SJCRH30 (cell line): ENCODE measurements at regions not wholly inside any gene's neighbourhood (a gene's known extent, or its start where the extent isn't known, plus 50 kb on each side); places are given as distances from the start of the nearest gene placed in this dataset.
A peak's percentile ranks its signal among the peaks of the same experiment; 100 is the strongest.

Source experiments
- DNase-seq, 2 experiments: peaks; one replicate each; pipeline ENCODE4 v3.0.0-alpha.2; 2015 to 2020
- H3K27ac ChIP-seq: fragments of 250-450 bp; sonication (Bioruptor Pico); 2 replicates; pipeline ENCODE4 v1.5.1; 2020; ENCODE audit warnings: mild to moderate bottlenecking, moderate library complexity
- H3K27me3 ChIP-seq: fragments of 250-450 bp; sonication (Bioruptor Pico); 2 replicates; pipeline ENCODE4 v1.5.1; 2020; ENCODE audit warnings: mild to moderate bottlenecking, moderate library complexity
- H3K36me3 ChIP-seq: fragments of 250-450 bp; sonication (Bioruptor Pico); 2 replicates; pipeline ENCODE4 v1.5.1; 2020; ENCODE audit warnings: mild to moderate bottlenecking, moderate library complexity
- H3K4me1 ChIP-seq: fragments of 250-450 bp; sonication (Bioruptor Pico); 2 replicates; pipeline ENCODE4 v1.5.1; 2020; ENCODE audit warnings: mild to moderate bottlenecking, moderate library complexity
- H3K4me3 ChIP-seq: fragments of 250-450 bp; sonication (Bioruptor Pico); 2 replicates; pipeline ENCODE4 v1.5.1; 2020; ENCODE audit warnings: mild to moderate bottlenecking, moderate library complexity
- H3K9me3 ChIP-seq: fragments of 250-450 bp; sonication (Bioruptor Pico); replicated peaks from 2 replicates; pipeline ENCODE4 v1.5.1; 2020; ENCODE audit warnings: mild to moderate bottlenecking, moderate library complexity

DNA sequence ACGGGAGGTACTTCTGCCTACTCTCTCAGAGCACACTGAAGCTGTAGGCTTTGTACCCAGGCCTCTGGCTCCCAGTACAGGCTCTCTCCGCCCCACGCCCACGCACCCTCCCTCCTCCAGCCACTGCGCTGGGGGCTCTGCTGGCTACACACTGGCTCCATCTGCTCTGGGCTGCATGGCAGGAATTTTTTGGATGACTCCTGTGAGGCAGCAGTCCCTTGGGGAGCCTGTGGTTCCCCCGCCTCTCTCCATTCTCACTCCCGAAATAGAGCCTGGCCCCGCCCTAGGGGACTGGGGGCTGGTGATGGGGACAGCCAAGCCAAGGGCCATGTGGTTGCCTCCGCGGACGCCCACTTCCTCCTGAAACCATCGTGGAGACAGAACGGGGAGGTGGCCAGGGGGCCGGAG, 58.1 kb upstream of the ADRA2C start:
- Histone ChIP-seq H3K27me3 (peaks cover under 1% of the 10 kb centered on the region; the same call in 1 of the 2 replicates), H3K36me3 (no peaks in the 10 kb centered on the region), H3K4me1 (peaks cover 36% of the 10 kb centered on the region), H3K9me3 (no peaks in the 10 kb centered on the region), H3K4me3 (no peak overlapping the region; the same call in 1 of the 2 replicates), H3K27ac (peak overlapping the region; percentile 54)
- DNase-seq: peak; percentile 76 to 81

DNA sequence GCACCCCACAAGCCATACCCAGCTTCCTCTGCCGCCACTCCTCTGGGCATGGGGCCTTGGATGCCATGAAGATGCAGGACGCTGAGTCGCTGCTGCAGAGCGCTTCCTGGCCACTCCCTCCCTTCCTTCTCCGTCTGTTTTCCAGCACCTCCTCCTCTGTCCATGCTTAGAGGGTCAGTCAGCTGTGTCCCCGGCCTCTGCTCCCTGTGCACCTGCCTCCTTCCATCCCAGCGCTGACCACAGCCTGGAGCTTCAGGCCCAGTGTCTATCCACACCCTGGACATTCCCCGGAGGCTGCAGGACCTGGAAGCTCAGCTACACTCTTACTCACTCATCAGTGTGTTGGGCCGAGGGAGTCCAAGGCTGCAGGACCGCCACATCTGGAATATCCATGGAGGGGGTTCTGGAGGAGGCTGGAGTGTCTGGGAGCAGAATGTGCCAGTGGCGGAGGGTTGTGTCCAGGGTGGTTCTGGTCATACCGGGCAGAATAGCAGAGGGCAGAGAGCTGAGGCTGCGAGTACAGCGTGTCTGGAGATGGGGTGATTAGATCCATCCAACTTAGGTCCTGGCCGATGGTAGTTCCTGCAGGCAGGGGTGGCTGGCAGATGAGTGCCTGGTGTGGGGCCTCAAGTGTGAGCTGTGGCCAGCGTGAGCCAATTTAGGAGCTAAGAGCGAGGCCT, 58.6 kb upstream of the ADRA2C start:
- peak overlapping the region; percentile 54 for H3K27ac ChIP-seq
- no peaks in the 10 kb centered on the region for H3K9me3 ChIP-seq
- peaks cover 37% of the 10 kb centered on the region for H3K4me1 ChIP-seq
- peak; percentile 86 to 87 for DNase-seq
- peaks cover 2% of the 10 kb centered on the region; the same call in 1 of the 2 replicates for H3K27me3 ChIP-seq
- H3K36me3 ChIP-seq: no peaks in the 10 kb centered on the region
- peak overlapping the region; percentile 23 for H3K4me3 ChIP-seq

DNA sequence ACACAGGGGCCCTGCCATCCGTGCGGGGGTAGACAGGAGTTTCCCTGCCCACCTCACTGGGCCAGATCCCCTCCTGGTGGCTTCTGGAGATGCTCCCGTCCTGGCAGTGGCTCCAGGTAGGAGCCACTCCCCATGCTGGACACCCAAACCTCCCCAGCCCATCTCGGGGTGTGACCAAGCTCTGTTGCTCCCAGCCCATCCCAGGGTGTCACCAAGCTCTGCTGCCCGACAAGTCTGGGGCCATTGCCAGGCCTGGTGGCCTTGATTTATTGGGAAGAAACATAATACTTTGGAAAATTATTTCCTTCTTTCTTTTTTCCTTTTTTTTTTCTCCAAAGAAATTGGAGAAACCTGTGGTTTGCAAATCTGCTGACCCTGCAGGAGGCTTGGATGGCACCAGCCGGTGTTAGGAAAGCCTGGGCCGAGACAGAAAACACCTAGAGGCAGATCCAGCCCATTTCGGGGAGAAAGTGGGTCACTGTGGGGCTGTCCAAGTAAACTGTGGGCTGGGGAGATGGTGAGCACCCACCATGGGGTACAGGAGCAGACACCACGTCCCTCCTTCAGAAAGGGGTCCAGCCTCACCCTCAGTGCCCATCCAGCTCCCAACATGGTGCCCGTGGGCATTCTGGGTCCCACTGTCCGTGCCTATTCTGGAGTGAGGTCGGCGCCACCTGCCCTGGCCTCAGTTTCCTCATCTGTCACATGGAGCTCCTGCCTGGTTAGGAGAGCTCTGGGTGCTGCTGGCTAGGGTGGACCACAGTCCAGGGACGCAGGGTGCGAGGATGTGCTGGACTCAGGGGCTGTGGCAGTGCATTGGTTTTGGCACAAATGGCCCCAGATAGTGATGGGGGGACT, 59.4 kb upstream of the ADRA2C start:
- H3K4me1 ChIP-seq: peaks cover 37% of the 10 kb centered on the region
- H3K27ac ChIP-seq: no peak overlapping the region
- H3K36me3 ChIP-seq: no peaks in the 10 kb centered on the region
- H3K9me3 ChIP-seq: no peaks in the 10 kb centered on the region
- no peak overlapping the region for H3K4me3 ChIP-seq
- DNase-seq: no peak
- peaks cover 2% of the 10 kb centered on the region; the same call in 1 of the 2 replicates for H3K27me3 ChIP-seq

DNA sequence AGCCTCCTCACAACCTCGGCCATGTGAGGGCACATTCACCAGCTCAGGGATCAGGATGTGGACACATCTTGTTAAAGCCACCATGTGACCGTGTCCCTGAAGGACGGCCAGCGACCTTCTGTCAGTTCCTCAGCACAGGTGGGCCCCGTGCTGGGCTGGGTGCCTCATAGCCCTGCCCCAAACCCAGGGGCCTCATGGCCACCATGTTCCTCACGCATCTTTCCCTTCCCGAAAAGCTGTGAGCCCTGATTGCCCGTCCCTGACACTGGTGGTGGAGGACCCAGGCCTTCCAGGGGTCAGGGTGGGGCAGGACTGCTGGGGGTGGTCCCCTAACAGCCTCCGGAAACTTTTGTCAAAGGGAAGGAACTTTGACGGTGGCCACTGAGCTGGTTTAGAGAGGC, 60.1 kb upstream of the ADRA2C start:
- H3K27ac ChIP-seq: no peak overlapping the region
- DNase-seq: no peak
- H3K27me3 ChIP-seq: peaks cover 7% of the 10 kb centered on the region
- H3K36me3 ChIP-seq: no peaks in the 10 kb centered on the region
- no peak overlapping the region for H3K4me3 ChIP-seq
- H3K9me3 ChIP-seq: no peaks in the 10 kb centered on the region
- H3K4me1 ChIP-seq: peaks cover 37% of the 10 kb centered on the region

DNA sequence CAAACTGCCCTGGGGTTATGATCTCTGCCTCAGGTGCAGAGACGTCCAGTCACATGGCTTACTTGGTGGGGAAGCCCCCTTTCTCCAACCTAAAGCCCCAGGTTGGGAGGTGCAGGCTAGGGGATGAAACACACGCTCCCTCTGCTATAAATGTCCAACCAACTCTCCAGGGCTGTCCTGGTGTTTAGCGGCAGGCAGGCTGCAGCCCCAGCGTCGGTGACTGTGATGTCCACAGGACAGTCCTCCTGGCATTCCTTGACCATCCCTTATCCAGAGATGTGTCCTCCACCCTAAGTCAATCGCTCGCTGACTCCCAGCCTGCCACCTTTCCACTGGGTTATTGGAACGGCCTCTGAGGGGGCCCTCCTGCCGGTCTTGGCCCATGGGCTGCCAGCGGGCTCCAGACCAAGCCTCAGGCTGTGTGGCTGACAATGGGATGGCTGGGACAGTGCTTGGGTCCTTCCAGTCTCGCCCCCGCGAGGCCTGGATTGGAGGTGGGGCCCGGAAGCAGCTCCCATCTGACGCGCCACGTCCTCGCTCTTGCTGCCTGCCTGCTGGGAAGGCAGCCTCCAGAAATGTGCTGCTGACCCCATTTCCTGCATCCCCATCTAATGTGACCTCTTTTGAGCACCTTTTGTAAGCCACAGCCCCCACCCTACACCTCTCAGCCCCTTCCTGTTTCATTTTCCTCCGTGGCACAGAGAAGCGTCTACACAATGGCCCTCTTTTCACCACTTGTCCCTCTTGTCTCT, 60.8 kb upstream of the ADRA2C start:
- Histone ChIP-seq H3K36me3 (no peaks in the 10 kb centered on the region), H3K4me1 (peaks cover 33% of the 10 kb centered on the region), H3K4me3 (no peak overlapping the region), H3K27ac (no peak overlapping the region), H3K9me3 (no peaks in the 10 kb centered on the region), H3K27me3 (peaks cover 7% of the 10 kb centered on the region)
- no peak for DNase-seq

DNA sequence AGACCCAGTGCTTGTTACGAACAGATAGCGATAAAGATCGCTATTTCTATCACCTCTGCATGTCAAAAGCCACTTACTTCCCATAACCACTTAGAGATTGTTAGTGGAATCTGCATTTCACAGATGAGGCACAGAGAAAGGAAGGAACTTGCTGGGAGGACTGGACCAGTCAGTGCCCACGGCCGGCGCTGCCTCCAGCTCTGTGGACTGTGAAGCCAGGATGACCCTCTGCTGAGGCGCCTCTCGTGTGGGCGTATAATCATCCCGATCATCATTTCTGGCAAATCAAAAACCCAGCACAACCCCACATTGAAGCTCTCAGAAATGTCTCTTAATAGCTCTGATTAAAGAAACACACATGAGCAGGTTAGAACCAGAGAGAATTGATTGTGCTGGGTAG, 61.5 kb upstream of the ADRA2C start:
- no peak for DNase-seq
- Histone ChIP-seq H3K27me3 (peaks cover 7% of the 10 kb centered on the region), H3K4me3 (no peak overlapping the region), H3K4me1 (peaks cover 30% of the 10 kb centered on the region), H3K9me3 (no peaks in the 10 kb centered on the region), H3K27ac (no peak overlapping the region), H3K36me3 (no peaks in the 10 kb centered on the region)

DNA sequence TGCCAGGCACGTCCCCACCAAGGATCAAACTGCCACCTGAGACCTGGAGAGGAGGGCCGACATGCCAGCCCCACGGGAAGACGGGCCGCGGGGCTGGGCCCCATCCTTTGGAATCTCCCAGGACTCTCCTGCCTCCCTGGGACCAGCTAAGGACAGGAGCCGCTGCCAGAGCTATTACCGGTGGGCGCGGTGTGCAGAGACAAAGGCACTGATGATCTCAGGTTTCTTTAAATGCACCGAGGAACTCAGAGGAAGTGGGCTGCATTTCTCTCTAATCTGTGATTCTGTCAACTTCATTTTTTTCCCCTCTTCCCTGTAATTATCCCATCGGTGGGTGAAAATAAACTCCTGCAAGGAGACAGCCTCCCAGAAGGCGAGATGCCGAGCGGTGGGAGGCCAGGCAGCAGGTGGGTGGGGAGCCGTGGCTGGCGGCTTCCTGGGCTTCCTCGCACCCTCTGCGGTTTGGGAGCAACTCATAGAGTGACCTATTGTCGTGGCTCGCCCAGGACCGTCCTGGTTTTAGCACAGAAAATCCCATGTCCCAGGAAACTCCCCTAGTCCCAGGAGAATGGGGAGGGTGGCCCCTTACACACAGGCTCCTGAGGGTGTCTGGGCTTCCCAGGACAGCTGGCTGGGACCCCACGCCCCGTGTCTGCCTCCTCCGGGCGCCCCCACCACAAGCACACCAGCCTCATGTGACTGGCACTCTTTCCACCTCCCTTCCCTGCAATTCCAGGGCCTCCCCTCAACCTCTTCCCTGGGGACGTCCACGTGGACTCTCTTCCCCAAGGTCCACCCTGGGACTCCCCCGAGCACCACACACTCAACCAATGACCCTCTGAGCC, 62.3 kb upstream of the ADRA2C start:
- H3K4me1 ChIP-seq: peaks cover 30% of the 10 kb centered on the region
- DNase-seq: peak; percentile 52 to 53
- no peaks in the 10 kb centered on the region for H3K36me3 ChIP-seq
- H3K4me3 ChIP-seq: no peak overlapping the region
- H3K27me3 ChIP-seq: peaks cover 7% of the 10 kb centered on the region
- H3K27ac ChIP-seq: no peak overlapping the region
- H3K9me3 ChIP-seq: no peaks in the 10 kb centered on the region

DNA sequence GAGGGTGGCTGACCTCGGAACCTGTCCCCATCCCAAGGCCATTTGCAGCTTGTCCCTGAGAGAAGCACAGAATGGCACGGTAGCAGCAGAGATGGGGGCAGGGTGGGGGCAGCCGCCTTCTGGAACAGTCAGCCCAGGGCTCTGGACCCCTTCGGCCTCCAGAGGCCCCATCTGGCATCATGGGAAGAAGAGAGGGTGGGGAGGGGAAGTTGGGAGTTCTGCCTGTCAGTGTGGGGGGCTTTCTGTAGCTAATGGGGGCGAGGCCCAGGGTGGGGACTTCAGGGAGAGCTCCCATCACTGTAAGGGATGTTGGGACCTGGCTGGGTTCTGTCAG, 62.9 kb upstream of the ADRA2C start:
- no peaks in the 10 kb centered on the region for H3K36me3 ChIP-seq
- no peak for DNase-seq
- no peak overlapping the region for H3K4me3 ChIP-seq
- H3K9me3 ChIP-seq: no peaks in the 10 kb centered on the region
- H3K27me3 ChIP-seq: peaks cover 7% of the 10 kb centered on the region
- peaks cover 26% of the 10 kb centered on the region for H3K4me1 ChIP-seq
- H3K27ac ChIP-seq: no peak overlapping the region

DNA sequence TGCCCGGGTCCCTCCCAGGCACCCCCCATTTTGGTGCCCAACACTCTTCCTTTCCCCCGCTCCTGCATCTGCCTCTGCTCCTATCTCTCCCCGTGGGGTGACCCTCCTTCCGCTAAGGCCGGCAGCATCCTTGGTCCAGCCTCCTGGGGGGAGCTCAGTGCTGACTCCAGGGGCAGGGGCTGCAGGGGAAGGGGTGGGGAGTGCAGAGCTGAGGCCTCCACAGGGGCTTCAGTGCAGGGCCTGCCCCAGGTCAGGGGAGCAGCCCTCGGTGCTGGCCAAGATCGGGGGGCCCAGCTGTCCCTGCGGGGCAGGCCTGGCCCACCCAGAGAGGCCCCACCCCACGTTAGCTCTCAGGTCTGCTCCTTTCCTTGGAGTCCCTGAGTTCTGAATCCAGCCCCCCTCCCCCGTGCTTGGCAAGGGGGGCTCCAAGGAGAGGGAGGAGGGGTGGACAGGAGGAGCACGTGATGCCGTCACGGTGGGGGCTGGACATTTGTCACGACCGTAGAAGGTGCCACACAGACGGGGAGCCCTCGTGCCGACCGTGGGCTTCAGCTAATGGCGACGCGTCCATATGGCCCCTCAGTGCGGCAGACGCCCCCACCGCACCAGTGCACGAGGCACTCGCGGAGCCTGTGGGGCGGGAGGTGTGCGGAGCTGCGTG, 63.5 kb upstream of the ADRA2C start:
- no peak overlapping the region for H3K27ac ChIP-seq
- H3K27me3 ChIP-seq: peaks cover 7% of the 10 kb centered on the region
- H3K36me3 ChIP-seq: no peaks in the 10 kb centered on the region
- no peaks in the 10 kb centered on the region for H3K9me3 ChIP-seq
- H3K4me1 ChIP-seq: peaks cover 23% of the 10 kb centered on the region
- no peak overlapping the region for H3K4me3 ChIP-seq
- no peak for DNase-seq

DNA sequence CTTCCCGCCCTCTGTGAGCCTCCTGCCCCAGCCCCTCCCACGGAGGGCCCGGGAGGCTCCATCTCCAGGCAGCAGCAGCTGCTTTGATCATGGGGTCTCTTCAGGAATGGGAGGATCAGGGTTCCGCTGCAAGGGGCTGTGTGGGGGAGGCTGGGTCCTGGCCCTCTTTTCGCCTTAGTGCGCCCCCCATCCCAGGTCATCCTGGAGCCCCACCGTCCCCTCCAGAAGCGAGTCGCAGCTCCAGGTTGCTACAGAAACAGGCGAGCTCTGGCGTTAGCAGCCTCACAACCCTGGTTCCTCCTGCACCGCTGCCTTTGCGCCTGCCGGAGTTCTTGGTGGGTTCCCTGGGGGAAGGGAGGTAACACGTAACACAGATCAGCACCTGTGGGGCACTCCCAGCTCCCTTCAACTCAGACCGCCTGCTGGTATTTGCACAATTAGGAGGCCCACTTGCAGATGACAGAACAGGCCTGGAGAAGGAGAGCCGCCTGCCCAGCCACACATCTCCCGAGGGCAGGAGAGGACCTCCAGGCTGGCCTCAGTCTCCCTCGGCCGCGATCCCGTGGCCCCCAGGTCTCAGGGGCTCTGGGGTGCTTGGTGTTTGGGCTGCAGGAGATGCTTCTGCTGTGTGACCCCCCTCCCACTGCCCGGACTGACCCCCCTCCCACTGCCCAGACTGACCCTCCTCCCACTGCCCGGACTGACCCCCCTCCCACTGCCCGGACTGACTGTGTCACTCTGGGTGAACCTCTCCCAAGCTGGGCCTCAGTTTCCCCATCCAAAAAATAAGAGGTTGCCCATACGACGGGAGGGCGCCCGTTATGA, 64.2 kb upstream of the ADRA2C start:
- Histone ChIP-seq H3K27me3 (peaks cover 7% of the 10 kb centered on the region), H3K36me3 (no peaks in the 10 kb centered on the region), H3K4me1 (peaks cover 17% of the 10 kb centered on the region), H3K9me3 (peaks cover 3% of the 10 kb centered on the region; the same call in 1 of the 2 replicates), H3K4me3 (no peak overlapping the region), H3K27ac (no peak overlapping the region)
- DNase-seq: no peak

DNA sequence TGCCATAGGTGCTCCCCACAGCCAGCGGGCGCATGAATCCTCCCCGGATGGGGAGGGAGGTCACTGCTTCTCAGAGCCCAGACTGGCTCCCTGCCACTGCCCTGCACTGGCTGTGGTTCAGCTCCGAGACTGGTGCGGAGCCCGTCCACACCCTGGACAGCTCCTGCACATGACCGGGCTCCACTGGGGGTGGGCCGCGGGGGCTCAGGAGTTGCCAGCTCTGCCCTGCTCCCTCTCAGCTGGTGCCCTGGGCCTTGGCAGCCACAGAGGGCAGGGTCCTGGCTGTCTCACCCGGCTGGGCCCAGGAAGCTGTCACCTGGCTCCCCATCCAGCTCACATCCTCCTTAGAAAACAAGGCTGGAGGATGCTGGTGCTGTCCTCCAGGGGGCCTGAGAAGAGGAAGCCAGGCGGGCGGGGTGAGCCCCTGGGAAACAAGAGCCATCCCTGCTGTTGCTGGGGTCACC, 64.9 kb upstream of the ADRA2C start:
- no peak for DNase-seq
- Histone ChIP-seq H3K27ac (no peak overlapping the region), H3K9me3 (peaks cover 5% of the 10 kb centered on the region; the same call in 1 of the 2 replicates), H3K36me3 (no peaks in the 10 kb centered on the region), H3K4me3 (no peak overlapping the region), H3K27me3 (peaks cover 7% of the 10 kb centered on the region), H3K4me1 (peaks cover 16% of the 10 kb centered on the region)

DNA sequence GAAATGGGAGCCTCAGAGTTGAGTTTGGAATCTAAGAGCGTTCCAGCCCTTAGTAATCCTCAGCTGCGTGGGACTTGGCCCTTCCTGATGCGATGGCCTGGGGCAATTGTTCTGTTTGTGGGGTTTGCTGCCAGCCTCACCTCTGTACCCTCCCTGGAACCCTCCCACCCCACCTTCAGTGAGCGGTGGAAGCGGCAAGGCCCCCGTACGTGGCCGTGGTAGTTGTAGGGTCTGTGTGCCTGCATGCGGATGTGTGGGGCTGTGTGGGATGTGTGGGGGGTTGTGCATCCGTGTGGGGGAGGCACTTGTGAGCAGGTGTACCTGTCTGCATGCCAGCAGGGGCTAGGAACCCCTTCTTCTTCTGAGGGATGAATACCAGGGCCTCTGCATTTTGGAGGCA, 65.4 kb upstream of the ADRA2C start:
- DNase-seq: no peak
- no peak overlapping the region for H3K4me3 ChIP-seq
- no peaks in the 10 kb centered on the region for H3K36me3 ChIP-seq
- H3K27me3 ChIP-seq: peaks cover 7% of the 10 kb centered on the region
- peaks cover 16% of the 10 kb centered on the region for H3K4me1 ChIP-seq
- peaks cover 5% of the 10 kb centered on the region; the same call in 1 of the 2 replicates for H3K9me3 ChIP-seq
- no peak overlapping the region for H3K27ac ChIP-seq

DNA sequence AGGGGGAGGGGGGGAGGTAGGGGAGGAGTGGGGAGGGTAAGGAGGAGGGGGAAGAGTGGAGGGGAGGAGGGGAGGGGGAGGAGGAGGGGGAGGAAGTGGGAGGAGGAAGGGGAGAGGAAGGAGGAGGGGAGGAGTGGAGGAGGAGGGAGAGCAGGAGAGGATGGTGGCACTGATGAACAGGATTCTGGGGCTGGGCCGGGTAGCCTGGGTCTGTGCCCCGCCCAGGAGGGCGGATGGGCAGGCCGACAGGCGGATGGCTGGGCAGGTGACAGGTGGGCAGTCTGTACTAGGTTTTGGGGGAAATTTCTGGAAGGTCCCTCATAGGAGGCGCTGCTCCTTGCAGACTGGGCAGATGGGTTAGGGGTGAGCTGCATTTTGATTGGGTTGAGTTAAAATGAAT, 66.0 kb upstream of the ADRA2C start:
- Histone ChIP-seq H3K4me3 (no peak overlapping the region), H3K27me3 (peaks cover 7% of the 10 kb centered on the region), H3K4me1 (peaks cover 16% of the 10 kb centered on the region), H3K27ac (no peak overlapping the region), H3K9me3 (peaks cover 5% of the 10 kb centered on the region; the same call in 1 of the 2 replicates), H3K36me3 (no peaks in the 10 kb centered on the region)
- DNase-seq: no peak
